Thyroid gland (tissue), 4 donors: ENCODE measurements at regions not wholly inside any gene's neighbourhood (a gene's known extent, or its start where the extent isn't known, plus 50 kb on each side); places are given as distances from the start of the nearest gene placed in this dataset.

Source experiments
- POLR2A ChIP-seq, 2 donors: fragments of 450-650 bp; IDR thresholded peaks; one replicate each; pipeline ENCODE4 v1.6.1; 2017; ENCODE audit warnings: antibody characterized with exemption in 2 of 2, mild to moderate bottlenecking in 2 of 2, moderate library complexity in 1 of 2
- TF ChIP-seq, protein P1 (sequence below), 6 experiments: fragments of 200-600 bp in 3 of 6; fragments of 450-650 bp in 3 of 6; sonication (generic) in 3 of 6; IDR thresholded peaks; one replicate each; pipeline ENCODE4 v1.5.1; 2016 to 2019; ENCODE audit warnings: antibody characterized with exemption in 6 of 6, mild to moderate bottlenecking in 2 of 6, inconsistent platforms in 1 of 6, moderate library complexity in 1 of 6

DNA sequence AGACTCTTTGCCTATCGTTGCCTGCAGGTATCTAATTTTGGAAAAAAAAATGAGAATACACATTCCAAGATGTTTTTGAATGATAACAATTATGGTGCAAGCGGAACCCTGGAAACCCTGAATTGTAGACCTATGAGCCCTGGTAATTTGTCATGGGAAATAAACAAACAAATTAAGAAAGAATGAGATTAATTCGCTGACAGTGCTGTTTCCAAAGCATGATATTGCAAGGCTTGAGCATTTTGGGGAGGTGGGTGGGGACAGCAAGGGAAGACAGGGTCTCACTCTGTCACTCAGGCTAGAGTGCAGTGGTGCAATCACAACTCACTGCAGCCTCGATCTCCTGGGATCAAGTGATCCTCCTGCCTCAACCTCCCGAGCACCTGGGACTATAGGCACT lies 900.3 kb downstream of the IPMK start:
- TF ChIP-seq, protein P1, sequence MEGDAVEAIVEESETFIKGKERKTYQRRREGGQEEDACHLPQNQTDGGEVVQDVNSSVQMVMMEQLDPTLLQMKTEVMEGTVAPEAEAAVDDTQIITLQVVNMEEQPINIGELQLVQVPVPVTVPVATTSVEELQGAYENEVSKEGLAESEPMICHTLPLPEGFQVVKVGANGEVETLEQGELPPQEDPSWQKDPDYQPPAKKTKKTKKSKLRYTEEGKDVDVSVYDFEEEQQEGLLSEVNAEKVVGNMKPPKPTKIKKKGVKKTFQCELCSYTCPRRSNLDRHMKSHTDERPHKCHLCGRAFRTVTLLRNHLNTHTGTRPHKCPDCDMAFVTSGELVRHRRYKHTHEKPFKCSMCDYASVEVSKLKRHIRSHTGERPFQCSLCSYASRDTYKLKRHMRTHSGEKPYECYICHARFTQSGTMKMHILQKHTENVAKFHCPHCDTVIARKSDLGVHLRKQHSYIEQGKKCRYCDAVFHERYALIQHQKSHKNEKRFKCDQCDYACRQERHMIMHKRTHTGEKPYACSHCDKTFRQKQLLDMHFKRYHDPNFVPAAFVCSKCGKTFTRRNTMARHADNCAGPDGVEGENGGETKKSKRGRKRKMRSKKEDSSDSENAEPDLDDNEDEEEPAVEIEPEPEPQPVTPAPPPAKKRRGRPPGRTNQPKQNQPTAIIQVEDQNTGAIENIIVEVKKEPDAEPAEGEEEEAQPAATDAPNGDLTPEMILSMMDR (IDR thresholded peaks at IDR 0.05) = no peak
- no peak for TF ChIP-seq POLR2A (IDR thresholded peaks at IDR 0.05)
